ENCODE measurements at regions not wholly inside any gene's neighbourhood (a gene's known extent, or its start where the extent isn't known, plus 50 kb on each side); places are given as distances from the start of the nearest gene placed in this dataset.

DNA sequence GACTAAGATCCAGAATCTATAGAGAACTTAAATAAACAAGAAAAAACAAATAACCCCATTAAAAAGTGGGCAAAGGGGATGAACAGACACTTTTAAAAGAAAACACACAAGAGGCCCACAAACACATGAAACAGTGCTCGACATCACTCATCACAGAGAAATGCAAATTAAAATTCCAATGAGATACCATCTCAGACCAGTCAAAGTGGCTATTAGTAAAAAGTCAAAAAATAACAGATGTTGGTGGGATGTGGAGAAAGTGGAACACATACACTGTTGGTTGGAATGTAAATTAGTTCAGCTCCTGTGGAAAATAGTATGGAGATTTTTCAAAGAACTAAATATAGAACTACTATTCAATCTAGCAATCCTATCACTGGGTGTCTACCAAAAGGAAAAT lies 143.1 kb downstream of the IFI44 start:
- Mint-ChIP-seq H3K9me3 (peaks cover 0 to 6% (median under 1%) of the 10 kb centered on the region in 8 donors), H3K4me3 (no peak overlapping the region), H3K4me1 (no peaks in the 10 kb centered on the region), H3K27ac (no peak overlapping the region), H3K36me3 (no peaks in the 10 kb centered on the region), H3K27me3 (peaks cover 0 to 2% of the 10 kb centered on the region in 2 donors)
- POLR2A ChIA-PET (ENCODE audit: partially characterized antibody) = no interaction called here
- Histone ChIP-seq H3K36me3 (ENCODE audit: insufficient read depth, low read length) (no peaks in the 10 kb centered on the region), H3K27me3 (ENCODE audit: insufficient read depth, low read length) (no peaks in the 10 kb centered on the region), H3K27ac (ENCODE audit: low read depth, low read length) (no peak overlapping the region), H3K4me1 (ENCODE audit: insufficient read depth, low read length) (no peaks in the 10 kb centered on the region), H3K9me3 (ENCODE audit: control insufficient read depth in 1 of 2, low read length in 2 of 2) (no peaks in the 10 kb centered on the region), H3K4me3 (ENCODE audit: low read length in 2 of 2) (no peak overlapping the region)
- intact Hi-C loops (cut with micrococcal nuclease) = no loop called here
- no peak for DNase-seq
- CTCF ChIA-PET (ENCODE audit: partially characterized antibody) = no interaction called here

DNA sequence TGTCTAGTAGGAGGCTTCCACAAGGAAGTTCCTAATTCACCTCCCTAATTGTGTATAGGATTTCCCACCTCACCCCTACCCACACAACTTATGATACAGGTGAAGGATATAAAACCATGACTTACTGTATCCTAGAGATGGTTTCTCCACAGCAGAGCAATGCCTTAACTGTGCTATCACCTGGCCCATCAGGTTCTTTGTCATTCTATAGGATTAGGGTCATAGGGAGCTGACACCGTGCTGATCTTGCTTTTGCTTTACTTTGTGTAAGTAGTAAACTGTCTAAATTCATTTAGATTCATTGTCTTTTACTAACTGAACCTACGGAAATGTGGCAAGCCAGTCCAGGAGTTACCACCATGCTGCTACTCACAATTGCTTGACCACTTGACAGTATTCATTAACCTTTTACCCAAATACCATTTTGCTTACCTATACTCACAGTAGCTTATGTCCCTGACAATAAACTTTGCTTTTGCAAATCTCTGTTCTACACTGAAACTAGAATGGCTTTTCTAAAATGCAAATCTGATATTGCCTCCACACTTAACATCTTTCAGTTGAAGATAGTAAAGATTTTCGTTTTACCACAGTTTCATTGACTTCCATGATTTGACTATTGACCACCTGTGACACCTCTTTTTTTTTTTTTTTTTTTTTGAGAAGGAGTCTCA lies 147.6 kb downstream of the IFI44 start:
- H3K36me3 Mint-ChIP-seq = no peaks in the 10 kb centered on the region
- intact Hi-C loops (cut with micrococcal nuclease) = no loop called here
- no peak overlapping the region for H3K4me3 Mint-ChIP-seq
- Histone ChIP-seq H3K4me3 (ENCODE audit: low read length in 2 of 2) (no peak overlapping the region), H3K9me3 (ENCODE audit: control insufficient read depth in 1 of 2, low read length in 2 of 2) (no peaks in the 10 kb centered on the region), H3K4me1 (ENCODE audit: insufficient read depth, low read length) (no peaks in the 10 kb centered on the region), H3K27me3 (ENCODE audit: insufficient read depth, low read length) (no peaks in the 10 kb centered on the region), H3K27ac (ENCODE audit: low read depth, low read length) (no peak overlapping the region), H3K36me3 (ENCODE audit: insufficient read depth, low read length) (no peaks in the 10 kb centered on the region)
- H3K4me1 Mint-ChIP-seq = no peaks in the 10 kb centered on the region
- POLR2A ChIA-PET (ENCODE audit: partially characterized antibody) = no interaction called here
- no peaks in the 10 kb centered on the region for H3K27me3 Mint-ChIP-seq
- H3K9me3 Mint-ChIP-seq = no peaks in the 10 kb centered on the region
- CTCF ChIA-PET (ENCODE audit: partially characterized antibody) = no interaction called here
- no peak for DNase-seq
- H3K27ac Mint-ChIP-seq = no peak overlapping the region

DNA sequence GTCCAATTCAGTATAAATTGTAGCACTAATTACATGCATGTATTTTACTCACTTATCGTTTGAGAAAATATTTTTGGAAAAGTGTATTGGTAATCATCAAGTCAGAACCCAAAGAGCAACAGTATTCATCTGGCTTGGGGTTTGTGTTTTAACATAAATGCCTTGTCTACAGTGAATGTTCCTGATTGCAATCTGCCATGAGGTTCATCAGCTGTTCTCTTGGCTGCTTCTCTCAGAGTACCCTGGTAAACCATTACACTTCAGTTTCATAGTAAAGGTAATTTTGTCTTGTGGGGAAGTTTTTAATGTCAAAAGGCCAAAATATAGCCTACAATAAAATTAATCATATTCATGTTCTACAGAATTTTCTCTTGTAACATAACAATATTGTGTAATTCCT lies 150.3 kb downstream of the IFI44 start:
- Histone ChIP-seq H3K9me3 (ENCODE audit: control insufficient read depth in 1 of 2, low read length in 2 of 2) (no peaks in the 10 kb centered on the region), H3K36me3 (ENCODE audit: insufficient read depth, low read length) (no peaks in the 10 kb centered on the region), H3K4me1 (ENCODE audit: insufficient read depth, low read length) (no peaks in the 10 kb centered on the region), H3K27me3 (ENCODE audit: insufficient read depth, low read length) (no peaks in the 10 kb centered on the region), H3K27ac (ENCODE audit: low read depth, low read length) (no peak overlapping the region), H3K4me3 (ENCODE audit: low read length in 2 of 2) (no peak overlapping the region)
- Mint-ChIP-seq H3K9me3 (no peaks in the 10 kb centered on the region), H3K27ac (no peak overlapping the region), H3K4me1 (no peaks in the 10 kb centered on the region), H3K4me3 (no peak overlapping the region), H3K27me3 (no peaks in the 10 kb centered on the region), H3K36me3 (no peaks in the 10 kb centered on the region)
- POLR2A ChIA-PET (ENCODE audit: partially characterized antibody) = no interaction called here
- intact Hi-C loops (cut with micrococcal nuclease) = no loop called here
- no peak for DNase-seq
- CTCF ChIA-PET (ENCODE audit: partially characterized antibody) = no interaction called here

DNA sequence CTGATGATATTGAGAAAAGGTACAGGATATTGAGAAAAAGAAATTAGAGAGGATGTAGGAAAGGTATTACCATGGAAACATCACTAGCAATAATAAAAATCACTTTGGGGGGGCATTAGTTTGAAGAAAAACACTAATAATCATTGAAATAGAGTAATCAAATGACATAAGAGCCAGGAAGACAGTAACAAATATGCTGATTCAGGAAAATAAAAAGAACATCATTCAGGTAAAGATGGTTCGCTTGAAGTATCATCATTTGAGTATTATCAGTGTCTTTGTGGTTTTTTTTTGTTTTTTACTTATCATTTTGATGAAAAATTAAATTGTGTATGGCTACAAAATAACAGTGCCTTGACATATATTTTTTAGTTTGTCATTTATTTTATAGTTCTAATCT lies 164.5 kb downstream of the IFI44 start:
- no peaks in the 10 kb centered on the region for H3K36me3 Mint-ChIP-seq
- no peak overlapping the region for H3K4me3 Mint-ChIP-seq
- no peaks in the 10 kb centered on the region for H3K4me1 ChIP-seq (ENCODE audit: insufficient read depth, low read length)
- DNase-seq = no peak
- H3K27me3 Mint-ChIP-seq = peaks cover 0 to 2% of the 10 kb centered on the region in 2 donors
- ChIA-PET CTCF (ENCODE audit: partially characterized antibody) (no interaction called here), POLR2A (ENCODE audit: partially characterized antibody) (no interaction called here)
- no peaks in the 10 kb centered on the region for H3K4me1 Mint-ChIP-seq
- no peak overlapping the region for H3K27ac ChIP-seq (ENCODE audit: low read depth, low read length)
- H3K27ac Mint-ChIP-seq = no peak overlapping the region
- no peaks in the 10 kb centered on the region for H3K36me3 ChIP-seq (ENCODE audit: insufficient read depth, low read length)
- peaks cover 0 to 1% (median 0%) of the 10 kb centered on the region in 8 donors for H3K9me3 Mint-ChIP-seq
- no peaks in the 10 kb centered on the region for H3K9me3 ChIP-seq (ENCODE audit: control insufficient read depth in 1 of 2, low read length in 2 of 2)
- no peaks in the 10 kb centered on the region for H3K27me3 ChIP-seq (ENCODE audit: insufficient read depth, low read length)
- H3K4me3 ChIP-seq (ENCODE audit: low read length in 2 of 2) = no peak overlapping the region
- intact Hi-C loops (cut with micrococcal nuclease) = no loop called here

GRCh38 chr1:78825561-78825960 lies 175.9 kb downstream of the IFI44 start:
- H3K27me3 ChIP-seq (ENCODE audit: insufficient read depth, low read length) = no peaks in the 10 kb centered on the region
- no peak overlapping the region for H3K4me3 ChIP-seq (ENCODE audit: low read length in 2 of 2)
- Mint-ChIP-seq H3K36me3 (no peaks in the 10 kb centered on the region), H3K4me3 (no peak overlapping the region), H3K4me1 (no peaks in the 10 kb centered on the region), H3K27ac (no peak overlapping the region), H3K9me3 (no peaks in the 10 kb centered on the region), H3K27me3 (peaks cover 0 to 1% of the 10 kb centered on the region in 2 donors)
- no peaks in the 10 kb centered on the region for H3K36me3 ChIP-seq (ENCODE audit: insufficient read depth, low read length)
- CTCF ChIA-PET (ENCODE audit: partially characterized antibody) = interaction anchor here (1.4 to 1.8 kb wide), 2 partner anchors 15 to 29 kb away, joined by 3 read pairs; no protein-coding TSS in a partner anchor
- intact Hi-C loops (cut with micrococcal nuclease) = no loop called here
- no peak overlapping the region for H3K27ac ChIP-seq (ENCODE audit: low read depth, low read length)
- no peak for DNase-seq
- no peaks in the 10 kb centered on the region for H3K4me1 ChIP-seq (ENCODE audit: insufficient read depth, low read length)
- no peaks in the 10 kb centered on the region for H3K9me3 ChIP-seq (ENCODE audit: control insufficient read depth in 1 of 2, low read length in 2 of 2)
- POLR2A ChIA-PET (ENCODE audit: partially characterized antibody) = no interaction called here

DNA sequence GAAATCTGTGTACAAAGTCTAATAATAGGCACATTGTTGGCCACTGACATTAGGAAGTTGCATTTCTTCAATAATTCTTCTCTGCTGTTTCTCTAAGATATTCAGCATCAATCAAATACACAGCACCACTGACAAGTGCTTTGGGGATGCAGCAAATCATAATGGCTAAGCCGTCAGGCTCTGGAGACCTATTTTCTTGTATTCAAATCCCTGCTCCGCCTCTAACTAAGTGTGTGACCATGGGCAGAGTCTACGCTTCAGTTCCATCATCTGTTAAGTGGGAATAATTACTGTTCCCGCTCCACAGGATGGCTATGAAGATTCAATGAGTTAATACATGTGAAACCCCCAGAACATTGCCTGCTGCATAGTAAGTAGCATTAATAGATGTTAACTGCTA lies 176.9 kb downstream of the ADGRL4 start:
- no peaks in the 10 kb centered on the region for H3K9me3 ChIP-seq (ENCODE audit: control insufficient read depth in 1 of 2, low read length in 2 of 2)
- H3K4me1 Mint-ChIP-seq = peaks cover 0 to 8% (median 1%) of the 10 kb centered on the region in 4 donors
- DNase-seq = no peak
- H3K36me3 Mint-ChIP-seq = no peaks in the 10 kb centered on the region
- H3K9me3 Mint-ChIP-seq = no peaks in the 10 kb centered on the region
- H3K27ac ChIP-seq (ENCODE audit: low read depth, low read length) = no peak overlapping the region
- peaks cover 0 to 1% of the 10 kb centered on the region in 2 donors for H3K27me3 Mint-ChIP-seq
- intact Hi-C loops (cut with micrococcal nuclease) = loop anchor here (10.0 kb wide), 1 partner anchor 215 kb away; no protein-coding TSS in a partner anchor
- no peak overlapping the region for H3K4me3 ChIP-seq (ENCODE audit: low read length in 2 of 2)
- H3K4me1 ChIP-seq (ENCODE audit: insufficient read depth, low read length) = no peaks in the 10 kb centered on the region
- no peaks in the 10 kb centered on the region for H3K27me3 ChIP-seq (ENCODE audit: insufficient read depth, low read length)
- no peak overlapping the region for H3K27ac Mint-ChIP-seq
- no peak overlapping the region for H3K4me3 Mint-ChIP-seq
- H3K36me3 ChIP-seq (ENCODE audit: insufficient read depth, low read length) = no peaks in the 10 kb centered on the region
- ChIA-PET CTCF (ENCODE audit: partially characterized antibody) (interaction anchor here (0.8 kb wide), 1 partner anchor 10 kb away, joined by 3 read pairs; no protein-coding TSS in a partner anchor), POLR2A (ENCODE audit: partially characterized antibody) (no interaction called here)

DNA sequence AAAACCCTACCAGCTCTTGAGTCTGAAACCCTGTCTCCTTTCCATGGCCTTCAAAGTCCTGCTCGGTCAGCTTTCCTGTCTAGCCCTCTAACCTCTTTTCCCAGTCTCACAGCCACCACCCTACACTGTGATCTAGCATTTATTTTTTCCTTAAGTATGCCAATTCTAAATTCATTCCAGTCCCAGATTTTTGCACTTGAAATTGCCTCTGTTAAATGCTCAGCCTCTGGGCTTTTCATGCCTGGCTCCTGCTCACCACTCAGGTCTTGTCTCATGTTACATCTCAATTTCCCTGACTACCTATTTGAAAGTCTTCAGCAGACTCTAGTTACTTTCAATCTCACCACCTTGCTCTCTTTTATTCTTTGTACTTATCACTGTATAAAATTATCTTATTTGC lies 176.2 kb downstream of the ADGRL4 start:
- peaks cover 0 to 1% of the 10 kb centered on the region in 2 donors for H3K27me3 Mint-ChIP-seq
- H3K36me3 Mint-ChIP-seq = no peaks in the 10 kb centered on the region
- no peaks in the 10 kb centered on the region for H3K4me1 ChIP-seq (ENCODE audit: insufficient read depth, low read length)
- no peak for DNase-seq
- ChIA-PET CTCF (ENCODE audit: partially characterized antibody) (interaction anchor here (0.8 kb wide), 1 partner anchor 9 kb away, joined by 3 read pairs; no protein-coding TSS in a partner anchor), POLR2A (ENCODE audit: partially characterized antibody) (no interaction called here)
- intact Hi-C loops (cut with micrococcal nuclease) = loop anchor here (10.0 kb wide), 1 partner anchor 216 kb away; no protein-coding TSS in a partner anchor
- H3K9me3 ChIP-seq (ENCODE audit: control insufficient read depth in 1 of 2, low read length in 2 of 2) = no peaks in the 10 kb centered on the region
- no peaks in the 10 kb centered on the region for H3K9me3 Mint-ChIP-seq
- no peak overlapping the region for H3K27ac Mint-ChIP-seq
- H3K27ac ChIP-seq (ENCODE audit: low read depth, low read length) = no peak overlapping the region
- no peak overlapping the region for H3K4me3 Mint-ChIP-seq
- peaks cover 0 to 8% (median 1%) of the 10 kb centered on the region in 4 donors for H3K4me1 Mint-ChIP-seq
- H3K27me3 ChIP-seq (ENCODE audit: insufficient read depth, low read length) = no peaks in the 10 kb centered on the region
- H3K4me3 ChIP-seq (ENCODE audit: low read length in 2 of 2) = no peak overlapping the region
- H3K36me3 ChIP-seq (ENCODE audit: insufficient read depth, low read length) = no peaks in the 10 kb centered on the region

Measured in CD4-positive, alpha-beta memory T cell (primary cell).